ENCODE measurements at regions not wholly inside any gene's neighbourhood (a gene's known extent, or its start where the extent isn't known, plus 50 kb on each side); places are given as distances from the start of the nearest gene placed in this dataset.

DNA sequence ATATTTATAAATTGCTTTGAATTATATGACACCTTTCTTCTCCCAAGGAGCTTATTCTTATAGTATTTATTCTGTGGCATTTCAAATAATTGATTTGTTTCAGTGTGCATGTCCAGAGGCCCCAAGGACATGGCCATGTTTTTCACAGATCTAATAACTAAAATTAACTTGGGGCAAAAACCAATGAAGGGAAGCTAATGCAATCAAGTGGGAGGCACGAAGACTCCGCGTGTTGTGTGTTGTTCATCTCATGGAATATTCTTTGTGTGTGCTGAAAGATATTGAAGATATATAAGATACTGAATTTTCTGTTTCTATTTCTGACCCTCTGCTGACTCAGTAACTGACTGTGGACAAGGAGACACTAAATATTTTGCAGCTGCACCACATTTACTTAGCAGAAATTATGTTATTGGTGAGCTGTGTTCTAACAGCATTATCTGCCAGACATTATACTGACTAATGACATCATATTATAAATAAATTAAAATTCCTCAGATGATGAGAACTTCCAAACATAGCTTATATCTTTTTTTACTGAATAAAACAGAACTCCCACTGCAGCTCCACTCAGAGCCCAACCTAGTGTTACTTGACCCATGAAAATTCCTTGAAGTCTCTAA lies 519.3 kb upstream of the CXADR start:
- Histone ChIP-seq H3K4me3 (ENCODE audit: low read depth, low read length) (no peak overlapping the region), H3K27ac (ENCODE audit: low read depth, low read length) (no peak overlapping the region), H3K9me3 (ENCODE audit: control insufficient read depth, insufficient read depth, low read depth, low read length) (no peaks in the 10 kb centered on the region), H3K9ac (ENCODE audit: low read length) (no peak overlapping the region), H3K27me3 (ENCODE audit: control insufficient read depth, insufficient read depth, low read length) (no peaks in the 10 kb centered on the region), H3K4me1 (ENCODE audit: control insufficient read depth, insufficient read depth, low read length) (no peaks in the 10 kb centered on the region), H3K36me3 (ENCODE audit: control insufficient read depth, insufficient read depth, low read length) (no peaks in the 10 kb centered on the region)

DNA sequence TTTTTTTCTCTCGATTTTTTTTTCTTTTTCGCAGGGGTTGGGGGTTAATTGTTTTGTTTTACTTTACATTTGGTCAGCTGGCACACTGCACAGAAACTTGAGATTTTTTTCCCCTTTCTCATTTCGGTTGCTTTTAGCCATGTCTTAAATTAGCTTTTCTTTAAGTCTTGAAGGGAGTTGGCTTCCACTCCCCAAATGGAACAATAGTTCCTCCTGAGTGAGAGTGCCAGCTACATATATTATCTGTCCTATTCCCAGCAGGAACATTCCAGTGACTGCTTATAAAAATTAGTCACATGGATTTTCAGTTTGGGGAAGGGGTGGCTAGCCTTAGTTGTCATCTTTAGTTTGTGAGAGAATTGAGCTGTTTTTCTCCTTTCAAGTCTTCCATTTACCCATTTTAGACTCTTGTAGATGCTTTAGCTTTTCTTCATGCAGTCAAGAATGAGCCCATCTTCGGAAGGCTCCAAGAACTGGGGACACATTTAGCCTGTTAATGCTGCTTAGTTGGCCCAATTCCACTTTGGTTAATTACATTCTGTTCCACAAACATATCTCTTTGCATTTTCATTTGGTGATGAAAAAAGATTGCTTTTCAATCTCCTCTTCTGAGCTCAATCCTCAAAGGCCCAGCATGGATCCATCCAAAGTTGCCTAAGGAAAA lies 510.1 kb upstream of the CXADR start:
- H3K9ac ChIP-seq (ENCODE audit: low read length): no peak overlapping the region

DNA sequence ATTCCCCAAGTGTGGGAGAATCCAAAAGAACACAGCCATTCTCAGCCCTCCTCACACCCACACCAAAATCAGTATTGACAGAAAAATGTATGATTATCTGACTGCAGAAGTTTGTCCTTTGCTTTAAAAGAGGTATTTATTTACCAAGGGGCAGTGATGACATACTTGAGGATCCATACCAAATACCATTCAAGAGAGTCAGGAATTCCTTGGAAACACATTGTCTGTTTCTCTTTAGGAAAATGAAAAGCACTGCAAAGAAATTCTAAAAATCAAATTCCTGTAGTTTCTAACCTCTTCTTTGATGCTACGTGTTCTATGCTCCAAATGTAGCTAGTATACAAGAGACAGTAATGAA lies 509.6 kb upstream of the CXADR start:
- no peaks in the 10 kb centered on the region for H3K27me3 ChIP-seq (ENCODE audit: control insufficient read depth, insufficient read depth, low read length)
- peaks cover 12% of the 10 kb centered on the region for H3K4me1 ChIP-seq (ENCODE audit: control insufficient read depth, insufficient read depth, low read length)
- H3K4me3 ChIP-seq (ENCODE audit: low read depth, low read length): no peak overlapping the region
- H3K9ac ChIP-seq (ENCODE audit: low read length): no peak overlapping the region
- H3K27ac ChIP-seq (ENCODE audit: low read depth, low read length): no peak overlapping the region
- H3K9me3 ChIP-seq (ENCODE audit: control insufficient read depth, insufficient read depth, low read depth, low read length): 0 out of 2 replicates have a peak, but pooled peaks cover 12% of the 10 kb centered on the region
- no peaks in the 10 kb centered on the region for H3K36me3 ChIP-seq (ENCODE audit: control insufficient read depth, insufficient read depth, low read length)

More for the DNA sequence above, 510.1 kb upstream of the CXADR start:
- Histone ChIP-seq H3K4me1 (ENCODE audit: control insufficient read depth, insufficient read depth, low read length) (peaks cover 12% of the 10 kb centered on the region), H3K9me3 (ENCODE audit: control insufficient read depth, insufficient read depth, low read depth, low read length) (0 out of 2 replicates have a peak, but pooled peaks cover 12% of the 10 kb centered on the region), H3K4me3 (ENCODE audit: low read depth, low read length) (no peak overlapping the region), H3K27ac (ENCODE audit: low read depth, low read length) (no peak overlapping the region), H3K27me3 (ENCODE audit: control insufficient read depth, insufficient read depth, low read length) (no peaks in the 10 kb centered on the region), H3K36me3 (ENCODE audit: control insufficient read depth, insufficient read depth, low read length) (no peaks in the 10 kb centered on the region)

DNA sequence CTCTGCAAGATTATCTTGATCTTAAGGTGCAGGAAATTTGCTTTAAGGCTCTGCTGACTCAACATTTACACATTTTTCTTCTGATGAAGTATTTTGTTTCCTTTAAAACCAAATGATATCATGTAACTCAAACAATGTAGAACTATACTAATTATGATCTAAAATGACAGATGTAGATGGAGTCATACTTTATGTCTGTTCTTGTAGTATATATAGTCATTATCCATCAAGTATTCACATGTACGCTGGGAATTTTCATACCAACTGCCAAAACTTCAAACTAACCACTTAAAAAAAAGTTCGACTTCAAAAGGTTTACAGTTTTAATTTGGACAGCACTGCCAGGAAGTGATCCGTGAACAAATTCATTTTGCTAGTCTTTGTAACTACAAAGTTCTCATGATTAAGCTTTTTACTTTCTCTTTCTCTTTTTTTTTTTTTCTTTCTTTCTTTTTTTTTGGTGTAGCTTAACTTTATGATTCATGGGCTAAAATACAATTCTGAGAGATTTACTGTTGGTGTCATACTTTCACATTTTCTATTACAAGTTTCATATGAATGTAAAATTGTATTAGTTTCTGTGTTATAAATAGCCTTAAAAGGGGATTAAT lies 509.0 kb upstream of the CXADR start:
- no peak overlapping the region for H3K9ac ChIP-seq (ENCODE audit: low read length)
- H3K4me3 ChIP-seq (ENCODE audit: low read depth, low read length): no peak overlapping the region
- H3K36me3 ChIP-seq (ENCODE audit: control insufficient read depth, insufficient read depth, low read length): no peaks in the 10 kb centered on the region
- H3K27ac ChIP-seq (ENCODE audit: low read depth, low read length): no peak overlapping the region
- peaks cover 12% of the 10 kb centered on the region for H3K4me1 ChIP-seq (ENCODE audit: control insufficient read depth, insufficient read depth, low read length)
- 0 out of 2 replicates have a peak, but pooled peaks cover 11% of the 10 kb centered on the region for H3K9me3 ChIP-seq (ENCODE audit: control insufficient read depth, insufficient read depth, low read depth, low read length)
- no peaks in the 10 kb centered on the region for H3K27me3 ChIP-seq (ENCODE audit: control insufficient read depth, insufficient read depth, low read length)

DNA sequence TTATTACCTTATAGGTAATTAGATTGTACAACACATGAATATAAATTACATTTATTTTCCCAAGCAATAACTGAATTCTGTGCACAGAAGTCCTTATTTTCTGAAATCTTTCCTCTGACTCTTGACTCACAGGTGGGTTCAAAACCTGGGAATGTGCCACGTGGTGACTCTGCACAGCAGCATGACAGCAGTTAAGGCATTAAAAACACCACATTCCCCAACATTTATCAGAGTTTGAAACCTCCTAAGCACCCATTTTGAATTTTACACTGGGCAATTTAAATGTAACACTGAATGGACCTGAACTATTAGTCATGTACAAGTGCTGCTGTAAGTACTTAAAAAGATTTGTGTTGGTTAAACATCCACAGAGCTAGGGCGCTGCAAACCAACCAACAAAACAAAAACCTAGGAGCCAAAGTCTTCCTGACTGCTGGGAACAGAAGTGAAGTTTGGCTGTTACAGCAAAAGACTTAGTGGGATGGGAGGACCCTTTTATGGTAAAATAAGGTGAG lies 480.6 kb upstream of the CXADR start:
- Histone ChIP-seq H3K36me3 (ENCODE audit: control insufficient read depth, insufficient read depth, low read length) (no peaks in the 10 kb centered on the region), H3K4me1 (ENCODE audit: control insufficient read depth, insufficient read depth, low read length) (no peaks in the 10 kb centered on the region), H3K27ac (ENCODE audit: low read depth, low read length) (no peak overlapping the region), H3K4me3 (ENCODE audit: low read depth, low read length) (no peak overlapping the region), H3K9me3 (ENCODE audit: control insufficient read depth, insufficient read depth, low read depth, low read length) (peaks cover 15% of the 10 kb centered on the region), H3K9ac (ENCODE audit: low read length) (no peak overlapping the region), H3K27me3 (ENCODE audit: control insufficient read depth, insufficient read depth, low read length) (no peaks in the 10 kb centered on the region)

DNA sequence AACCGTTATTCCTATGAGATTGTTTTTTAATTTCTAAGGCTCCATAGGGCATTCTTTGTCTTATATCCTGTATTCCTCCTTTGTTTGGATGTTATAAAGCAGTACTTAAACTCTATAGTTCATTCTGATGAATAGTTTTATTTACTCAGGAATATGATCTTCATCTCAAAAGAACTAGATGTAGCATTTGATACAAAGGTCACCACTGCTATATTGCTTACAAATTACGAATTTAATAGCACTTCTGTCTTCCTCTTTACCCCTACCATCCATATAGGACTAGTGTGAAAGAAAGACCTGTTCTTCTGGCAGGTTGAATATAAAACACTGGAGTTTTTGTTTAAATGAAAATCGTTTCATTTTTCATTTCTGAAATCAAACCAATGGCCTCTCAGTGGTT lies 468.1 kb upstream of the CXADR start:
- Histone ChIP-seq H3K4me3 (ENCODE audit: low read depth, low read length) (no peak overlapping the region), H3K4me1 (ENCODE audit: control insufficient read depth, insufficient read depth, low read length) (no peaks in the 10 kb centered on the region), H3K27me3 (ENCODE audit: control insufficient read depth, insufficient read depth, low read length) (no peaks in the 10 kb centered on the region), H3K9me3 (ENCODE audit: control insufficient read depth, insufficient read depth, low read depth, low read length) (peaks cover 15% of the 10 kb centered on the region), H3K9ac (ENCODE audit: low read length) (no peak overlapping the region), H3K36me3 (ENCODE audit: control insufficient read depth, insufficient read depth, low read length) (no peaks in the 10 kb centered on the region), H3K27ac (ENCODE audit: low read depth, low read length) (no peak overlapping the region)

DNA sequence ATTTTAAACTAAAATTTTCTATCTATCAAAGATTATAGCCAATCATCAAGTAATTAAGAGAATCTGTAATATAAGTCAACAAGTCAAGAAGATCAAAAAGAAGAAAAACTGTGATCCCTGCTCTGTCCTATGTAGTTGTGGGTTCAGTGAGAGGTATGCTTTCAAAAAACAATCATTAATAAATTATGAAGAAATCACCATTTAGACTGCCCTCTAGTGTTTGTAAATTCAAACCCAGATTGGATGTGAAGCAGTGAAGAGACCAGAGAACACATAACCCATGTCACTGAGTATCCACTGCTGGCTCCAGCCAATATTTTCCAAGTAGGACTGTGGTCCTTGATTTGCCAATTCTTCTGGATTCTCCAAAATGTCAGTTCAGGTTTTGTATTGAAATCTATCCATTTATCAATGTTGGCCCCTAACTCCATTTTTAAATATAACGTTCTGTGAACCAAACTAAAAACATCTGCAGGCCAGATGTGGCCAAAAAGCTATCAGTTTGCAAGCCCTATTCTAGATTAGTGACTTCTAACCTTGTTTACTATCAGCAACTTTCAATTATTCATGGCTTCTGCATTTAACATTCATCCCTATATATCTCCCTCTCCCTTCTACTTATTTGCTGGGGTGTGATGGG lies 467.5 kb upstream of the CXADR start:
- Histone ChIP-seq H3K4me1 (ENCODE audit: control insufficient read depth, insufficient read depth, low read length) (peaks cover under 1% of the 10 kb centered on the region; the same call in 1 of the 2 replicates), H3K4me3 (ENCODE audit: low read depth, low read length) (no peak overlapping the region), H3K9ac (ENCODE audit: low read length) (no peak overlapping the region), H3K27me3 (ENCODE audit: control insufficient read depth, insufficient read depth, low read length) (no peaks in the 10 kb centered on the region), H3K9me3 (ENCODE audit: control insufficient read depth, insufficient read depth, low read depth, low read length) (peaks cover 15% of the 10 kb centered on the region), H3K36me3 (ENCODE audit: control insufficient read depth, insufficient read depth, low read length) (no peaks in the 10 kb centered on the region), H3K27ac (ENCODE audit: low read depth, low read length) (no peak overlapping the region)

DNA sequence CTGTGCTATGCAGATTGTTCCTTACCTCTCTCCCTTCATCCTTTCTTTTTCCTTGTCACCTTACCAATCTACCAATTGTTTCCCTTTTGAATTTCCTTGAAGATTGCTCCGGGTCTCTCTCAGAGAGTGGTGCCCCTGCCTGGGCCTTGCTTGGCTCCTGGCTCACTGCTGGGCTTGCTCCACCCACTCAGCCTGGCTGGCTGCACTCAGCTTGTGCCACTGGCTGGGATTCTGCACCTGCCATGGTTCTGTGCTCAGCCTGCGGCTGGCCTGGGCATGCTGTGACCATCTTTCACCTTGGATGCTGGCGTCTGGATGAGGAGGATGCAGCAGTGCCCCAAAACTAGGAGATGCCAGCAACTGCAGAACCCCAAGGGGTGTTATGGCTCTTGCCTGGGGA lies 463.9 kb upstream of the CXADR start:
- no peak overlapping the region for H3K27ac ChIP-seq (ENCODE audit: low read depth, low read length)
- H3K9me3 ChIP-seq (ENCODE audit: control insufficient read depth, insufficient read depth, low read depth, low read length): peaks cover 15% of the 10 kb centered on the region
- no peaks in the 10 kb centered on the region for H3K27me3 ChIP-seq (ENCODE audit: control insufficient read depth, insufficient read depth, low read length)
- H3K9ac ChIP-seq (ENCODE audit: low read length): no peak overlapping the region
- H3K4me3 ChIP-seq (ENCODE audit: low read depth, low read length): no peak overlapping the region
- H3K4me1 ChIP-seq (ENCODE audit: control insufficient read depth, insufficient read depth, low read length): peaks cover 22% of the 10 kb centered on the region
- H3K36me3 ChIP-seq (ENCODE audit: control insufficient read depth, insufficient read depth, low read length): no peaks in the 10 kb centered on the region

DNA sequence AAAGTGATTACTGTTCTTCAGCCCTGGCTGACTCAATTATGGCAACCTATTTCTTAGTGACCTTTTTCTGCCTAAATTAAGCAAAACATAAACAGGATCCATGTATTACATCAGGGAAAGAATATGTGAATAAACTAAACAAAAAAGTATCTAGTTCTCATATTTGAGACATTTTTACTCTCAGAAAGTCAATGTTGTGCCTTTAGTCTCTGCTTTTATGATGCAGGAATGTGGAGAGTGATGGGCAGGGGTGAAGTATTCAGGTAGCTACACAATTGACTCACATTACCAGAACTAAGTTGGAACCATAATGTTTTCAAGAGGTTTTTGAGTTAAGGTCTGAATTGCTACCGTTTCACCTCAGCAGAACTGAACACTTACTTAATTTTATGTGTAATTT lies 462.7 kb upstream of the CXADR start:
- H3K4me3 ChIP-seq (ENCODE audit: low read depth, low read length): no peak overlapping the region
- H3K4me1 ChIP-seq (ENCODE audit: control insufficient read depth, insufficient read depth, low read length): peaks cover 22% of the 10 kb centered on the region
- no peaks in the 10 kb centered on the region for H3K27me3 ChIP-seq (ENCODE audit: control insufficient read depth, insufficient read depth, low read length)
- H3K36me3 ChIP-seq (ENCODE audit: control insufficient read depth, insufficient read depth, low read length): no peaks in the 10 kb centered on the region
- H3K9ac ChIP-seq (ENCODE audit: low read length): no peak overlapping the region
- no peak overlapping the region for H3K27ac ChIP-seq (ENCODE audit: low read depth, low read length)
- H3K9me3 ChIP-seq (ENCODE audit: control insufficient read depth, insufficient read depth, low read depth, low read length): peaks cover 15% of the 10 kb centered on the region

DNA sequence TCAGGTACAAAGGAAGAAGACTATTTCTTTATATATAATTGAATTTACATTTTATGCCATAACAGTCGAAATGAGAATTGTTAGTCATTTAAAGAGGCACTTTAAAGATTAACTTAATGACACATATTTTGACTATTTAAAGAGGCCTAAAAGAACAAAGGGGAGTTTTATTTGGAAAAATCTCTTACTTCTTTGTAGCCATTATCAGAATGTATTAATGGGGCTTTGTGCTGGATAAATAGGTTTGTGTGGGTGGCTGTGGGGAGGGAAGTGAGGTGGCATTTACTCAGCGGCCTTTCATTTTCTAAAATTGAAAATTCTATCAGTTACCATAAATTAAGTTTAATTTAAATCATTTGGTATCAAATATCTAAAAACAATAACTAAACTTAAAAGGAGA lies 462.2 kb upstream of the CXADR start:
- H3K27me3 ChIP-seq (ENCODE audit: control insufficient read depth, insufficient read depth, low read length): no peaks in the 10 kb centered on the region
- H3K4me1 ChIP-seq (ENCODE audit: control insufficient read depth, insufficient read depth, low read length): peaks cover 22% of the 10 kb centered on the region
- H3K4me3 ChIP-seq (ENCODE audit: low read depth, low read length): no peak overlapping the region
- H3K36me3 ChIP-seq (ENCODE audit: control insufficient read depth, insufficient read depth, low read length): no peaks in the 10 kb centered on the region
- H3K9me3 ChIP-seq (ENCODE audit: control insufficient read depth, insufficient read depth, low read depth, low read length): peaks cover 15% of the 10 kb centered on the region
- H3K27ac ChIP-seq (ENCODE audit: low read depth, low read length): no peak overlapping the region
- H3K9ac ChIP-seq (ENCODE audit: low read length): no peak overlapping the region

DNA sequence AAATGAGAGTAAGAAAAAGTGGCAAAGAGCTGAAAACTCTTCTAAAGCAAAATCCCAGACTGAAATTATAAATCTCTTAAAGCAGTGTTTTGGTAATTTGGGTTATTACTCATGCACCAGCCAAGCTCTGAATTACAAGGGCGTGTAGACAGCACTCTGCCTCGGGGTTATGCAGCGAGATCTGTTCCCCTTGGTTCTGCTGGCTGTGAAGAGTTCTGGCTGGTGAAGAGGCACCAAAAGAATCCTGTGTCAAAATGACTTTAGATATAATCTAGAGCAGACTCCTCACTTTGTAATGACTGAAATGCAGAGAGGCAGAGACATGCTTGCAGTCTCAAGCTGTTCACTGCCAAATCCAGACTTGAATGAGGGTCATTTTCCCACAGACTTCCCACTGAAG lies 461.8 kb upstream of the CXADR start:
- no peaks in the 10 kb centered on the region for H3K36me3 ChIP-seq (ENCODE audit: control insufficient read depth, insufficient read depth, low read length)
- no peaks in the 10 kb centered on the region for H3K27me3 ChIP-seq (ENCODE audit: control insufficient read depth, insufficient read depth, low read length)
- no peak overlapping the region for H3K4me3 ChIP-seq (ENCODE audit: low read depth, low read length)
- peaks cover 15% of the 10 kb centered on the region for H3K9me3 ChIP-seq (ENCODE audit: control insufficient read depth, insufficient read depth, low read depth, low read length)
- peaks cover 22% of the 10 kb centered on the region for H3K4me1 ChIP-seq (ENCODE audit: control insufficient read depth, insufficient read depth, low read length)
- H3K9ac ChIP-seq (ENCODE audit: low read length): no peak overlapping the region
- H3K27ac ChIP-seq (ENCODE audit: low read depth, low read length): no peak overlapping the region

Data from HUES6 (cell line).